Stomach (tissue), 8 donors: ENCODE measurements at regions not wholly inside any gene's neighbourhood (a gene's known extent, or its start where the extent isn't known, plus 50 kb on each side); places are given as distances from the start of the nearest gene placed in this dataset.
"Not testable (repeated sequence)": the region's sequence is repeated elsewhere in the genome, so short reads cannot be mapped to it uniquely, and the experiment has no call there.

Experiments used
- DNase-seq, 2 donors: peaks; one replicate each; pipeline versions ENCODE4 v3.0.0 to v3.0.0-alpha.2; 2013 to 2019
- H3K27ac ChIP-seq, 5 donors: fragments of 200-600 bp in 4 of 5; sonication (generic) in 4 of 5; one replicate each; pipeline ENCODE4 v1.5.1; 2013 to 2019; ENCODE audit warnings: mild to moderate bottlenecking in 1 of 5, moderate library complexity in 1 of 5
- H3K27me3 ChIP-seq, 3 donors: fragments of 200-600 bp; sonication (generic); one replicate each; pipeline ENCODE4 v1.5.1; 2017 to 2019; ENCODE audit warnings: mixed run types in 1 of 3
- H3K36me3 ChIP-seq, 4 donors: fragments of 200-600 bp; sonication (generic); 1 replicate in 3 of 4; 2 replicates in 1 of 4; pipeline ENCODE4 v1.5.1; 2016 to 2019
- H3K4me1 ChIP-seq, 4 donors: fragments of 200-600 bp; sonication (generic); one replicate each; pipeline ENCODE4 v1.5.1; 2016 to 2019
- H3K4me3 ChIP-seq, 4 donors: fragments of 200-600 bp; sonication (generic) in 3 of 4; one replicate each; pipeline ENCODE4 v1.5.1; 2016 to 2019; ENCODE audit warnings: mild to moderate bottlenecking in 1 of 4
- H3K9me3 ChIP-seq, 4 donors: fragments of 200-600 bp; sonication (generic); one replicate each; pipeline ENCODE4 v1.5.1; 2016 to 2019
- CTCF ChIP-seq, 7 experiments: fragments of 450-650 bp in 4 of 7; fragments of 200-600 bp in 3 of 7; sonication (generic) in 3 of 7; IDR thresholded peaks; one replicate each; pipeline ENCODE4 v1.5.1; 2016 to 2019; ENCODE audit warnings: antibody characterized with exemption in 7 of 7, control low read depth in 2 of 7, mild to moderate bottlenecking in 1 of 7
- EP300 ChIP-seq: sonication (generic); formaldehyde crosslinking; IDR thresholded peaks from one replicate; pipeline ENCODE4 v1.6.1; 2017; ENCODE audit warnings: antibody characterized with exemption
- POLR2A ChIP-seq, 4 donors: fragments of 450-650 bp; IDR thresholded peaks; one replicate each; pipeline ENCODE4 v1.6.1; 2016; ENCODE audit warnings: antibody characterized with exemption in 4 of 4, control low read depth in 2 of 4, mild to moderate bottlenecking in 1 of 4, moderate library complexity in 1 of 4
- POLR2AphosphoS5 ChIP-seq, 3 donors: sonication (generic); formaldehyde crosslinking; IDR thresholded peaks; one replicate each; pipeline ENCODE4 v1.6.1; 2016; ENCODE audit warnings: antibody characterized with exemption in 3 of 3
- WGBS, 5 donors: extraction: QIAGEN DNeasy Blood & Tissue Kit in 3 of 5; methylation state at CpG; one replicate each; pipeline versions ENCODE4 v1.1.5 to v1.1.7; 2013 to 2018; 5-methylcytosine and 5-hydroxymethylcytosine counted together
- intact Hi-C: fragments of 100-400 bp; cut with DNase I; formaldehyde crosslinking; loops from one replicate; pipeline ENCODE4 v1.15.1; 2023; ENCODE audit warnings: low total_unique reads
- donor health status: healthy with polysubstance abuse.
- donor health status: Bipolar disorder and iron deficiency.
- donor health status: healthy.

GRCh38 chr7:156523447-156524048, 117.0 kb upstream of the RNF32 start:
- Histone ChIP-seq H3K4me3 (no peak overlapping the region), H3K27me3 (no peaks in the 10 kb centered on the region), H3K9me3 (no peaks in the 10 kb centered on the region), H3K36me3 (no peaks in the 10 kb centered on the region), H3K27ac (no peak overlapping the region), H3K4me1 (no peaks in the 10 kb centered on the region)
- TF ChIP-seq EP300 (no peak), POLR2AphosphoS5 (IDR thresholded peaks at IDR 0.05) (no peak), POLR2A (IDR thresholded peaks at IDR 0.05) (no peak)
- 83 to 88% (median 86%) methylated on average over 24 of the region's 24 CpGs for WGBS, 5 donors
- no peak for DNase-seq
- intact Hi-C loops = no loop called here

GRCh38 chr7:156522801-156523200, 117.8 kb upstream of the RNF32 start:
- WGBS, 5 donors = 93 to 97% (median 93%) methylated on average over 15 to 17 of the region's 17 CpGs
- Histone ChIP-seq H3K36me3 (no peaks in the 10 kb centered on the region), H3K4me3 (no peak overlapping the region), H3K27ac (no peak overlapping the region), H3K9me3 (no peaks in the 10 kb centered on the region), H3K27me3 (no peaks in the 10 kb centered on the region), H3K4me1 (no peaks in the 10 kb centered on the region)
- TF ChIP-seq POLR2A (IDR thresholded peaks at IDR 0.05) (no peak), CTCF (IDR thresholded peaks at IDR 0.05) (no peak), EP300 (no peak), POLR2AphosphoS5 (IDR thresholded peaks at IDR 0.05) (no peak)
- no peak for DNase-seq
- intact Hi-C loops = no loop called here

GRCh38 chr7:156519070-156519469, 121.5 kb upstream of the RNF32 start:
- Histone ChIP-seq H3K27me3 (no peaks in the 10 kb centered on the region), H3K36me3 (no peaks in the 10 kb centered on the region), H3K9me3 (no peaks in the 10 kb centered on the region), H3K27ac (no peak overlapping the region), H3K4me1 (no peaks in the 10 kb centered on the region), H3K4me3 (no peak overlapping the region)
- 85 to 96% (median 89%) methylated on average over 12 of the region's 12 CpGs for WGBS, 5 donors
- no peak for TF ChIP-seq POLR2A (IDR thresholded peaks at IDR 0.05)
- no peak for TF ChIP-seq CTCF (IDR thresholded peaks at IDR 0.05)
- no peak for TF ChIP-seq POLR2AphosphoS5 (IDR thresholded peaks at IDR 0.05)
- no peak for TF ChIP-seq EP300
- intact Hi-C loops = no loop called here
- DNase-seq = no peak

GRCh38 chr7:156518466-156518865, 122.1 kb upstream of the RNF32 start:
- DNase-seq = no peak
- WGBS, 5 donors = 78 to 95% (median 86%) methylated on average over 7 of the region's 7 CpGs
- intact Hi-C loops = no loop called here
- peaks cover 0 to 6% (median 0%) of the 10 kb centered on the region in 4 donors for H3K9me3 ChIP-seq
- no peak for TF ChIP-seq CTCF (IDR thresholded peaks at IDR 0.05)
- no peak for TF ChIP-seq POLR2A (IDR thresholded peaks at IDR 0.05)
- TF ChIP-seq EP300 = no peak
- no peak for TF ChIP-seq POLR2AphosphoS5 (IDR thresholded peaks at IDR 0.05)
- H3K27me3 ChIP-seq = no peaks in the 10 kb centered on the region
- H3K36me3 ChIP-seq = no peaks in the 10 kb centered on the region
- H3K4me1 ChIP-seq = no peaks in the 10 kb centered on the region
- no peak overlapping the region for H3K4me3 ChIP-seq
- H3K27ac ChIP-seq = no peak overlapping the region

- H3K27ac ChIP-seq, H3K27me3 ChIP-seq, H3K4me3 ChIP-seq, DNase-seq, H3K36me3 ChIP-seq, intact Hi-C loops, H3K4me1 ChIP-seq: not testable (repeated sequence)
- H3K9me3 ChIP-seq = peaks cover 0 to 11% (median 0%) of the 10 kb centered on the region in 4 donors
- 65 to 85% (median 67%) methylated on average over 7 to 8 of the region's 8 CpGs for WGBS, 5 donors
These were observed 122.7 kb upstream of the RNF32 start for GRCh38 chr7:156517858-156518257.
